ENCODE measurements at regions not wholly inside any gene's neighbourhood (a gene's known extent, or its start where the extent isn't known, plus 50 kb on each side); places are given as distances from the start of the nearest gene placed in this dataset.

DNA sequence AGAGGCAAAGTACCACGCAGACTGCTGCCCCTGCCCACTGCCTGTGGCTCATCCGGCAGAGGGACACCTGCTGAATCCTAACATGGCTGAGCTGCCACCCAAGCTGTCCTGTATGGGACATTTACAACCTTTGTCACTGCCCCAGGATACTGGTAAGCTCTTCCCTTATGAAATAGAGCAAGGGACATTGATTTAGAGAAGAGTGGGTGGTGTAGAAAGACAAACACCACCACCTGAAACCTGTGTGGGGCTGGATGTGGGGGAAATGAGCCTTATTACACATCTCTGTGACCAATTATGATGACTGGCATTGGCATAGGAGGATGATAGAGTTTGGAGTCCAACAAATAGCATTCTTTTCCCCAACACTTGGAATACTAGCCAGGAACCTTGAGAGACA is 81.2 kb upstream of the GZMB start:
- no peak overlapping the region for H3K4ac ChIP-seq (ENCODE audit: low read depth, low read length)
- H3K4me3 ChIP-seq (ENCODE audit: insufficient read depth, low read depth, low read length), result no peak overlapping the region
- H3K36me3 ChIP-seq (ENCODE audit: control insufficient read depth, insufficient read depth, low read length), result no peaks in the 10 kb centered on the region
- no peak overlapping the region for H3K56ac ChIP-seq (ENCODE audit: extremely low read depth, insufficient read depth, low read length)
- no peak overlapping the region for H4K8ac ChIP-seq (ENCODE audit: low read depth in 2 of 2, low read length in 2 of 2)
- no peaks in the 10 kb centered on the region for H3K27me3 ChIP-seq (ENCODE audit: control insufficient read depth, insufficient read depth, low read length)
- H2BK20ac ChIP-seq (ENCODE audit: low read depth, low read length), result no peak overlapping the region
- H3K9me1 ChIP-seq (ENCODE audit: insufficient read depth, low read length), result no peaks in the 10 kb centered on the region
- in situ Hi-C loops (cut with MboI; ENCODE audit: low sequenced_read_pairs) (no loop called here), dilution Hi-C loops (cut with HindIII; ENCODE audit: low sequenced_read_pairs, unreplicated experiment) (no loop called here), intact Hi-C loops (cut with micrococcal nuclease) (loop anchor here (5.0 kb wide), 1 partner anchor 427 kb away; no protein-coding TSS in a partner anchor)
- H3K14ac ChIP-seq (replicated peaks; ENCODE audit: low read depth, low read length), result no peak overlapping the region
- no peak overlapping the region for H4K5ac ChIP-seq (ENCODE audit: low read depth, low read length)
- H3K18ac ChIP-seq (ENCODE audit: low read depth, low read length), result no peak overlapping the region
- POLR2A ChIA-PET (ENCODE audit: unreplicated experiment), result no interaction called here
- H3K4me1 ChIP-seq (ENCODE audit: control insufficient read depth, insufficient read depth, low read length), result no peaks in the 10 kb centered on the region
- no peak overlapping the region for H3K23ac ChIP-seq (ENCODE audit: low read depth, low read length)
- no peaks in the 10 kb centered on the region for H3K79me1 ChIP-seq (ENCODE audit: low read depth in 1 of 2, low read length in 2 of 2)
- no peak overlapping the region for H2AK5ac ChIP-seq (ENCODE audit: low read depth, low read length)
- no peak overlapping the region for H3K4me2 ChIP-seq (ENCODE audit: low read depth, low read length)
- H2BK15ac ChIP-seq (ENCODE audit: low read depth, low read length), result no peak overlapping the region
- no peak overlapping the region for H2BK5ac ChIP-seq (ENCODE audit: low read depth, low read length, poor library complexity, severe bottlenecking)
- H3K9me3 ChIP-seq (ENCODE audit: control insufficient read depth, insufficient read depth, low read length), result no peaks in the 10 kb centered on the region
- no peak overlapping the region for H2BK120ac ChIP-seq (ENCODE audit: low read depth, low read length)
- TF ChIP-seq FOS (IDR thresholded peaks at IDR 0.05; ENCODE audit: low read depth, low read length) (no peak), RCOR1 (IDR thresholded peaks at IDR 0.05; ENCODE audit: insufficient replicate concordance, low read length) (no peak), MAZ (IDR thresholded peaks at IDR 0.05; ENCODE audit: borderline replicate concordance, low read depth, low read length) (no peak), NFE2L2 (IDR thresholded peaks at IDR 0.05; ENCODE audit: low read depth, low read length) (no peak), POLR2A (IDR thresholded peaks at IDR 0.05; ENCODE audit: low read depth, low read length) (no peak)
- TF ChIP-seq, protein P1, sequence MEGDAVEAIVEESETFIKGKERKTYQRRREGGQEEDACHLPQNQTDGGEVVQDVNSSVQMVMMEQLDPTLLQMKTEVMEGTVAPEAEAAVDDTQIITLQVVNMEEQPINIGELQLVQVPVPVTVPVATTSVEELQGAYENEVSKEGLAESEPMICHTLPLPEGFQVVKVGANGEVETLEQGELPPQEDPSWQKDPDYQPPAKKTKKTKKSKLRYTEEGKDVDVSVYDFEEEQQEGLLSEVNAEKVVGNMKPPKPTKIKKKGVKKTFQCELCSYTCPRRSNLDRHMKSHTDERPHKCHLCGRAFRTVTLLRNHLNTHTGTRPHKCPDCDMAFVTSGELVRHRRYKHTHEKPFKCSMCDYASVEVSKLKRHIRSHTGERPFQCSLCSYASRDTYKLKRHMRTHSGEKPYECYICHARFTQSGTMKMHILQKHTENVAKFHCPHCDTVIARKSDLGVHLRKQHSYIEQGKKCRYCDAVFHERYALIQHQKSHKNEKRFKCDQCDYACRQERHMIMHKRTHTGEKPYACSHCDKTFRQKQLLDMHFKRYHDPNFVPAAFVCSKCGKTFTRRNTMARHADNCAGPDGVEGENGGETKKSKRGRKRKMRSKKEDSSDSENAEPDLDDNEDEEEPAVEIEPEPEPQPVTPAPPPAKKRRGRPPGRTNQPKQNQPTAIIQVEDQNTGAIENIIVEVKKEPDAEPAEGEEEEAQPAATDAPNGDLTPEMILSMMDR (conservative IDR thresholded peaks at IDR 0.05; ENCODE audit: low read depth, low read length), result no peak
- H2AK9ac ChIP-seq (replicated peaks; ENCODE audit: low read depth, low read length, poor library complexity), result no peak overlapping the region
- H2AFZ ChIP-seq (replicated peaks; ENCODE audit: low read length, poor library complexity), result no peak overlapping the region
- DNase-seq (no peak), ATAC-seq (ENCODE audit: low read depth) (no peak)
- WGBS, 2 experiments (ENCODE audit: extremely low coverage in 2 of 2, insufficient read length in 1 of 2), result no CpG with 5 or more reads among the region's 2 CpGs
- H3K9ac ChIP-seq (ENCODE audit: low read depth, low read length), result no peak overlapping the region
- CTCF ChIA-PET, result no interaction called here
- no peak overlapping the region for H4K91ac ChIP-seq (ENCODE audit: insufficient read depth, low read depth, low read length)
- H4K20me1 ChIP-seq (ENCODE audit: insufficient read depth, low read length), result no peaks in the 10 kb centered on the region
- no peak overlapping the region for H3K27ac ChIP-seq (ENCODE audit: insufficient read depth, low read length)
- no TSS peak for BruUV-seq (replicated peaks)

Data from IMR-90 (cell line).